NB4 (cell line): ENCODE measurements at regions not wholly inside any gene's neighbourhood (a gene's known extent, or its start where the extent isn't known, plus 50 kb on each side); places are given as distances from the start of the nearest gene placed in this dataset.

Experiments used
- POLR2A ChIP-seq: IDR thresholded peaks from 2 replicates; pipeline ENCODE4 v1.6.1; 2011; ENCODE audit warnings: mild to moderate bottlenecking; ENCODE audit not compliant: insufficient read length; ENCODE audit errors: extremely low read depth
- TF ChIP-seq, protein P1 (sequence below): IDR thresholded peaks from one replicate; pipeline ENCODE4 v1.5.1; 2012; ENCODE audit warnings: low read depth, low read length
- TF ChIP-seq, protein P2 (sequence below): IDR thresholded peaks from 2 replicates; pipeline ENCODE4 v1.6.1; 2011; ENCODE audit warnings: low read depth, low read length

DNA sequence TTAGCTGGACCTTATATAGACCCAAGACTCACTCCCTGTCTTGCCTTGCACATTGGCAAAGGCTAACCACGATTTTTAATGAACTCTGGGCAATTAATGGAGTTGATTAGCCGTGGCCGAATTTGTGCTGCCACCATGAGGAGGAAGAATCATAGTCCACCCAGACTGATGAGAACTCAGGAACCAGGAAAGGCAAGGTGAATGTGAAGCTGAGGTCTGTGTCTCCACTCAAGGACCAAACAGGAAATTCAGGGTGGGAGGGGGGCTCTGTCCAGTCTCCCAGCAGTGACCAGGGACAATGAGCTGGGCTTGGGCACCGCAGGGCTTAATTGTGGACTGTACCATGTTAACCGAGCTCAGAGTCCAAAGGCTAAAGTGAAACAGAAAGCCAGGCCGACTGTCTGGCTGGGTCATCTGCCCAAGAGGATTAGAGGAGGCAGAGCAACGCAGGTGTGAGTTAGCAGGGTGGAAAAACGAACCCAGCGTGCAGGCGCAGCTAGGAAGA is 127.0 kb upstream of the JCAD start:
- TF ChIP-seq, protein P1, sequence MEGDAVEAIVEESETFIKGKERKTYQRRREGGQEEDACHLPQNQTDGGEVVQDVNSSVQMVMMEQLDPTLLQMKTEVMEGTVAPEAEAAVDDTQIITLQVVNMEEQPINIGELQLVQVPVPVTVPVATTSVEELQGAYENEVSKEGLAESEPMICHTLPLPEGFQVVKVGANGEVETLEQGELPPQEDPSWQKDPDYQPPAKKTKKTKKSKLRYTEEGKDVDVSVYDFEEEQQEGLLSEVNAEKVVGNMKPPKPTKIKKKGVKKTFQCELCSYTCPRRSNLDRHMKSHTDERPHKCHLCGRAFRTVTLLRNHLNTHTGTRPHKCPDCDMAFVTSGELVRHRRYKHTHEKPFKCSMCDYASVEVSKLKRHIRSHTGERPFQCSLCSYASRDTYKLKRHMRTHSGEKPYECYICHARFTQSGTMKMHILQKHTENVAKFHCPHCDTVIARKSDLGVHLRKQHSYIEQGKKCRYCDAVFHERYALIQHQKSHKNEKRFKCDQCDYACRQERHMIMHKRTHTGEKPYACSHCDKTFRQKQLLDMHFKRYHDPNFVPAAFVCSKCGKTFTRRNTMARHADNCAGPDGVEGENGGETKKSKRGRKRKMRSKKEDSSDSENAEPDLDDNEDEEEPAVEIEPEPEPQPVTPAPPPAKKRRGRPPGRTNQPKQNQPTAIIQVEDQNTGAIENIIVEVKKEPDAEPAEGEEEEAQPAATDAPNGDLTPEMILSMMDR: no peak
- TF ChIP-seq POLR2A: no peak
- TF ChIP-seq, protein P2, sequence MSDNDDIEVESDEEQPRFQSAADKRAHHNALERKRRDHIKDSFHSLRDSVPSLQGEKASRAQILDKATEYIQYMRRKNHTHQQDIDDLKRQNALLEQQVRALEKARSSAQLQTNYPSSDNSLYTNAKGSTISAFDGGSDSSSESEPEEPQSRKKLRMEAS: no peak
